Stimulated activated CD4-positive, alpha-beta T cell treated with anti-CD3 and anti-CD28 coated beads, Interleukin-12 subunit alpha, Interleukin-12 subunit beta, amount 100 ng/mL, for 48 hours (primary cell): ENCODE measurements at regions not wholly inside any gene's neighbourhood (a gene's known extent, or its start where the extent isn't known, plus 50 kb on each side); places are given as distances from the start of the nearest gene placed in this dataset.

ENCODE experiments used
- DNase-seq, 3 donors: peaks; one replicate each; pipeline ENCODE4 v3.0.0-alpha.2; 2020; ENCODE audit warnings: low read depth in 2 of 3, low spot score in 1 of 3

DNA sequence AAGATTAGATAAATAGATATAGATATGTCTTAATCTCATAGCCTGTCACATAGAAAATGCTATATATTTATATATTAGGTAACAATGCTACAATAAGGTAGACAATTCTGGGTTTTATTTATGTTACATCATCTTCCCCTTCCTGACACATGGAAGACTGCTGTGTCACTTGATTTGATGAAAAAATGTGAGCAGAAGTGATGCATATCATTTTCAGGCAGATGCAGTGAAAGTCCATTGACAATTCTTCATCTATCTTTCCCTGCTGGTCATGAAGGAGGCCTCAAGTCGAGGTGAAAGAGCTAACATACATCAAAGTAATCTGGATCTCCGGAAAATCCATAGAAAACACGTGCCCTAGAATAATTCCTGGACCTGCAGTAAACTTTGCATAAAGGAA is 57.8 kb upstream of the CHD1 start:
- no peak for DNase-seq

DNA sequence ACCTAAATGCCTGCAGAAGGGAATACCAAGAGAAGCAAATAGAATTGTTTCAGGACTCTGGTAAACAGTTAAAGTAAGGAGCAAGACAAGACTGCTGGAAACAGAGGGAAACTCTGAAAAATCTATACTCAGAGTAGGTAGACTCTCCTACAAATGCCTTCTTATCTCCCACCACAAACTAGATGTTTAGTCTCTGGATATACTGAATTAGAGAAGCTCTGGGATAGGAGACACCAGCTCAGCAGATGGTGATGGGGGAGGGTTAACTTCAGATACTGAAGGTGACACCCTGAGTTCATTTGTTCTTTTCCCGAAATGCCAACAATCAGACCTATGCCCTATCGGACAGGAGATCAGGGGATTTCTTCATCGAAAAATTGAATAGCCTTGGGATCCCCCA is 54.1 kb upstream of the CHD1 start:
- DNase-seq: no peak
